Testis (tissue), 2 donors: ENCODE measurements at regions not wholly inside any gene's neighbourhood (a gene's known extent, or its start where the extent isn't known, plus 50 kb on each side); places are given as distances from the start of the nearest gene placed in this dataset.

Experiments used
- POLR2A ChIP-seq: fragments of 450-650 bp; IDR thresholded peaks from one replicate; pipeline ENCODE4 v1.6.1; 2017; ENCODE audit warnings: antibody characterized with exemption, mild to moderate bottlenecking, moderate library complexity
- TF ChIP-seq, protein P1 (sequence below), 3 experiments: fragments of 450-650 bp in 2 of 3; fragments of 200-600 bp in 1 of 3; sonication (generic) in 1 of 3; IDR thresholded peaks; one replicate each; pipeline ENCODE4 v1.5.1; 2016 to 2019; ENCODE audit warnings: antibody characterized with exemption in 3 of 3, mild to moderate bottlenecking in 2 of 3, moderate library complexity in 1 of 3

DNA sequence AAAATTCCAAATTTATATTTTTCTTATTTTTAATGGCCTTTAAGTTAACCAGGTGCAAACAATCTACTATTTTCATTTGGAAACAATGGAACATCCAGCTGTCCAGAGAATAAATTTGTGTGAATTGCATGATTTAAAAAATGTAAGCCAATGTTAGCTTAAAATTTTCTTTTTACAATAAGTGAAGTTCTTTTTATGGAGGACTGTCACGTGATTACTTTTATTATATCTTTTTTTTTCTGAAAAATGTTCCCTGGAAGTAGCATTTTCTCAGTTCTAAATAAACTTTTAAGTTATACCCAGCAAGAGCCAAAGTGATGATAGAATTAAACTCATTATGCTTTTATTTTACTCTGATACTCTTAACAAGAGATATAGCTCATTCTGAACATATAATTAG is 267.7 kb upstream of the SLC35B3 start:
- TF ChIP-seq, protein P1, sequence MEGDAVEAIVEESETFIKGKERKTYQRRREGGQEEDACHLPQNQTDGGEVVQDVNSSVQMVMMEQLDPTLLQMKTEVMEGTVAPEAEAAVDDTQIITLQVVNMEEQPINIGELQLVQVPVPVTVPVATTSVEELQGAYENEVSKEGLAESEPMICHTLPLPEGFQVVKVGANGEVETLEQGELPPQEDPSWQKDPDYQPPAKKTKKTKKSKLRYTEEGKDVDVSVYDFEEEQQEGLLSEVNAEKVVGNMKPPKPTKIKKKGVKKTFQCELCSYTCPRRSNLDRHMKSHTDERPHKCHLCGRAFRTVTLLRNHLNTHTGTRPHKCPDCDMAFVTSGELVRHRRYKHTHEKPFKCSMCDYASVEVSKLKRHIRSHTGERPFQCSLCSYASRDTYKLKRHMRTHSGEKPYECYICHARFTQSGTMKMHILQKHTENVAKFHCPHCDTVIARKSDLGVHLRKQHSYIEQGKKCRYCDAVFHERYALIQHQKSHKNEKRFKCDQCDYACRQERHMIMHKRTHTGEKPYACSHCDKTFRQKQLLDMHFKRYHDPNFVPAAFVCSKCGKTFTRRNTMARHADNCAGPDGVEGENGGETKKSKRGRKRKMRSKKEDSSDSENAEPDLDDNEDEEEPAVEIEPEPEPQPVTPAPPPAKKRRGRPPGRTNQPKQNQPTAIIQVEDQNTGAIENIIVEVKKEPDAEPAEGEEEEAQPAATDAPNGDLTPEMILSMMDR (IDR thresholded peaks at IDR 0.05) = no peak
- no peak for TF ChIP-seq POLR2A
